ENCODE measurements at regions not wholly inside any gene's neighbourhood (a gene's known extent, or its start where the extent isn't known, plus 50 kb on each side); places are given as distances from the start of the nearest gene placed in this dataset.

DNA sequence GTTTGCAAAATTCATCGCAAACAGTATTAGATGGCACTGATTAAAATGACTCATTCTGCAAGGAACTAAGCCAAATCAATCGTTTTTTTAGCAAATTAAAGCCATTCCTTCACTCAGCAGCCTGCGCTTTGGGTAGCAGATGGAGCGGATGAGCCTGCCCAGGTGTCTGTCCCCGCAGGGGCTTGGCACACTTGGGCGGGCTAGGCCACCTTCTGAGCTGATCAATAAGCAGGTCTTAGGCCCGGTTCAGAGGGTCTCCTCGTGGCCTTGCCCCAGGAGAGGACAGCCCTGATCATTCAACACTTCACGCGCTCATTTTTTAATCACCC, 78.0 kb upstream of the FCN1 start:
- CTCF ChIA-PET = no interaction called here
- H3K4me1 ChIP-seq = no peaks in the 10 kb centered on the region
- peaks cover 9% of the 10 kb centered on the region; the same call in 1 of the 2 replicates for H3K9me3 ChIP-seq
- Mint-ChIP-seq H3K9me3 (ENCODE audit: unreplicated experiment) (peaks cover 31% of the 10 kb centered on the region), H3K27me3 (ENCODE audit: insufficient read depth, unreplicated experiment) (no peaks in the 10 kb centered on the region), H3K4me3 (ENCODE audit: unreplicated experiment) (no peak overlapping the region), H3K27ac (ENCODE audit: unreplicated experiment) (no peak overlapping the region), H3K36me3 (ENCODE audit: insufficient read depth, unreplicated experiment) (no peaks in the 10 kb centered on the region), H3K4me1 (ENCODE audit: low read depth, unreplicated experiment) (no peaks in the 10 kb centered on the region)
- BruUV-seq (replicated peaks) = no TSS peak
- TF ChIP-seq, protein P1, sequence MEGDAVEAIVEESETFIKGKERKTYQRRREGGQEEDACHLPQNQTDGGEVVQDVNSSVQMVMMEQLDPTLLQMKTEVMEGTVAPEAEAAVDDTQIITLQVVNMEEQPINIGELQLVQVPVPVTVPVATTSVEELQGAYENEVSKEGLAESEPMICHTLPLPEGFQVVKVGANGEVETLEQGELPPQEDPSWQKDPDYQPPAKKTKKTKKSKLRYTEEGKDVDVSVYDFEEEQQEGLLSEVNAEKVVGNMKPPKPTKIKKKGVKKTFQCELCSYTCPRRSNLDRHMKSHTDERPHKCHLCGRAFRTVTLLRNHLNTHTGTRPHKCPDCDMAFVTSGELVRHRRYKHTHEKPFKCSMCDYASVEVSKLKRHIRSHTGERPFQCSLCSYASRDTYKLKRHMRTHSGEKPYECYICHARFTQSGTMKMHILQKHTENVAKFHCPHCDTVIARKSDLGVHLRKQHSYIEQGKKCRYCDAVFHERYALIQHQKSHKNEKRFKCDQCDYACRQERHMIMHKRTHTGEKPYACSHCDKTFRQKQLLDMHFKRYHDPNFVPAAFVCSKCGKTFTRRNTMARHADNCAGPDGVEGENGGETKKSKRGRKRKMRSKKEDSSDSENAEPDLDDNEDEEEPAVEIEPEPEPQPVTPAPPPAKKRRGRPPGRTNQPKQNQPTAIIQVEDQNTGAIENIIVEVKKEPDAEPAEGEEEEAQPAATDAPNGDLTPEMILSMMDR (IDR thresholded peaks at IDR 0.05; ENCODE audit: insufficient read depth in 1 of 2, low read depth in 1 of 2, low read length in 1 of 2, severe bottlenecking in 1 of 2, unreplicated experiment in 1 of 2) = no peak
- no peak for DNase-seq
- POLR2A ChIA-PET = no interaction called here
- H3K4me3 ChIP-seq (ENCODE audit: low read depth, low read length) = no peak overlapping the region
- intact Hi-C loops (cut with micrococcal nuclease; ENCODE audit: unreplicated experiment) = no loop called here
- no peaks in the 10 kb centered on the region for H3K36me3 ChIP-seq (ENCODE audit: control insufficient read depth, insufficient read depth, low read length)
- no peaks in the 10 kb centered on the region for H3K27me3 ChIP-seq (replicated peaks; ENCODE audit: control insufficient read depth, insufficient read depth, low read length)

DNA sequence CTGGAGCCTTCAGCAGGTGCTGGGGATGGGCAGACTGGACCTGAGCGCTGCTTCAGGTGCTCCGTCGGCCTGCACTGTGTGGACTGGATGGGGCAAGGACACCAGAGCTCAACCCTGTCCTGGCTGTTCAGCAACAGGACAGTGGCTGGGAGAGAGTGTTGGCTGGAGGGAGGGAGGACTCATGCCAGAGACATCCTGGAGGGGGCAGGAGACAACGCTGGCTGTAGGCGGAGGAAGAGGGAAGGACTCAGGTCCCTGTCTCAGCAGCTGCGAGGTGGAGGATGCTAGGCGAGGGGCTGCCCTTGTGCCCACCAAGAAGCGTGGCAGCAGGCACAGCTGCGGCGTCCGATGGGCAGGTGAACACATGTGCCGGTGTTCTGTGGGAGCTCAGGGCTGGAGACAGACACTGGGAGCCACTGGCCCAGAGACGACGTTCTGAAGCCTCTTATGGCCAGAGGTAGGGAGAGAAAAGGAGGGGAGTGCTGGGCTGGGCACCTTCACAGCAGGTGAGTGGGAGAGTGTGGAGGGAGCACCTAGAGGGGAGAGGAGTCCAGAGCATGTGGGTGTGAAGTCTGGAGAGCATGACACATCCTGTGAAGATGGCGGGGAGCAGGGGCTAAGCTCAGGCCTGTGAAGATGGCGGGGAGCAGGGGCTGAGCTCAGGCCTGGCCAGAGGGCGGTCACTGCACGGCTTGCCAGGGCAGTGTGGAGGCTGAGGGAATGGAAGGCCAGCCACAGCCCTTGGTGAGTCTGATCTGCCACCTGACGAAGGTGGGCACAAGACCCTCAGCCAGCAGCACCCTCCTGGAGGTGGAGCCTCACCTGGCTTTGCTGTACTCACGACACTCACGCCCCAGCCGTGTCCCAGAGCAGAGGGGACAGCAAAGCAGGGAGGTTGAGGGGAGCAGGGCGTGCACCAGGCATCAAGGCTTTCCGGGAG, 79.1 kb upstream of the FCN1 start:
- ChIA-PET CTCF (no interaction called here), POLR2A (no interaction called here)
- no TSS peak for BruUV-seq (replicated peaks)
- Mint-ChIP-seq H3K9me3 (ENCODE audit: unreplicated experiment) (peaks cover 31% of the 10 kb centered on the region), H3K27me3 (ENCODE audit: insufficient read depth, unreplicated experiment) (no peaks in the 10 kb centered on the region), H3K27ac (ENCODE audit: unreplicated experiment) (no peak overlapping the region), H3K4me1 (ENCODE audit: low read depth, unreplicated experiment) (no peaks in the 10 kb centered on the region), H3K36me3 (ENCODE audit: insufficient read depth, unreplicated experiment) (no peaks in the 10 kb centered on the region), H3K4me3 (ENCODE audit: unreplicated experiment) (no peak overlapping the region)
- intact Hi-C loops (cut with micrococcal nuclease; ENCODE audit: unreplicated experiment) = no loop called here
- Histone ChIP-seq H3K4me3 (ENCODE audit: low read depth, low read length) (no peak overlapping the region), H3K36me3 (ENCODE audit: control insufficient read depth, insufficient read depth, low read length) (no peaks in the 10 kb centered on the region), H3K27me3 (replicated peaks; ENCODE audit: control insufficient read depth, insufficient read depth, low read length) (no peaks in the 10 kb centered on the region), H3K4me1 (no peaks in the 10 kb centered on the region), H3K9me3 (peaks cover 20% of the 10 kb centered on the region)
- DNase-seq = no peak
- TF ChIP-seq, protein P1 (IDR thresholded peaks at IDR 0.05; ENCODE audit: insufficient read depth in 1 of 2, low read depth in 1 of 2, low read length in 1 of 2, severe bottlenecking in 1 of 2, unreplicated experiment in 1 of 2) = no peak

- Mint-ChIP-seq H3K9me3 (ENCODE audit: unreplicated experiment) (peaks cover 31% of the 10 kb centered on the region), H3K27me3 (ENCODE audit: insufficient read depth, unreplicated experiment) (no peaks in the 10 kb centered on the region), H3K4me3 (ENCODE audit: unreplicated experiment) (no peak overlapping the region), H3K4me1 (ENCODE audit: low read depth, unreplicated experiment) (no peaks in the 10 kb centered on the region), H3K36me3 (ENCODE audit: insufficient read depth, unreplicated experiment) (no peaks in the 10 kb centered on the region), H3K27ac (ENCODE audit: unreplicated experiment) (no peak overlapping the region)
- peaks cover 21% of the 10 kb centered on the region for H3K9me3 ChIP-seq
- H3K4me1 ChIP-seq = no peaks in the 10 kb centered on the region
- TF ChIP-seq, protein P1 (IDR thresholded peaks at IDR 0.05; ENCODE audit: insufficient read depth in 1 of 2, low read depth in 1 of 2, low read length in 1 of 2, severe bottlenecking in 1 of 2, unreplicated experiment in 1 of 2) = no peak
- ChIA-PET CTCF (interaction anchor here (0.6 kb wide), 1 partner anchor 104 kb away, joined by 6 read pairs; no protein-coding TSS in a partner anchor), POLR2A (no interaction called here)
- H3K27me3 ChIP-seq (replicated peaks; ENCODE audit: control insufficient read depth, insufficient read depth, low read length) = no peaks in the 10 kb centered on the region
- H3K4me3 ChIP-seq (ENCODE audit: low read depth, low read length) = no peak overlapping the region
- DNase-seq = no peak
- H3K36me3 ChIP-seq (ENCODE audit: control insufficient read depth, insufficient read depth, low read length) = no peaks in the 10 kb centered on the region
- BruUV-seq (replicated peaks) = no TSS peak
- intact Hi-C loops (cut with micrococcal nuclease; ENCODE audit: unreplicated experiment) = no loop called here
Observed at GRCh38 chr9:135000647-135001245, 83.0 kb upstream of the FCN1 start.
